ENCODE measurements at regions not wholly inside any gene's neighbourhood (a gene's known extent, or its start where the extent isn't known, plus 50 kb on each side); places are given as distances from the start of the nearest gene placed in this dataset.

DNA sequence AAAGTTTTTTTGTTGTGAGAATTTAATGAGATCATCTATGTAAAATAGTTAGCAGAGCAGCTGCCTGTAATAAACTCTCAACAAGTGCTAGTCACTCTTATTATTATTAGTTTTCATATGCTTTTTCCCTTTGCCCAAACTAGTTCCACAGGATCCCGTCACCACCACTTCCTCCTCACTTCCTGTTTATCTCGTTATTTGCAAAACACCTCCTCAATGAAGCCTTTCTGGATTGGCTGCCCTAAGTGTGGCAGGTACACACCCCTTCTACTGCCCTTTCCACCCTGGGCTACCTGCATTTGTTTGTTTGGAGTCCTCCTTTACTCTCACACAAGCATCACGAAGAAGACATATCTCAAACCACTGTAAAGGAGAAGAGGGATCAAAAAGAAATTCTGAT lies 54.4 kb upstream of the KLF3 start:
- no peak for DNase-seq

GRCh38 chr4:38610521-38610920 lies 53.5 kb upstream of the KLF3 start:
- no peak for DNase-seq

DNA sequence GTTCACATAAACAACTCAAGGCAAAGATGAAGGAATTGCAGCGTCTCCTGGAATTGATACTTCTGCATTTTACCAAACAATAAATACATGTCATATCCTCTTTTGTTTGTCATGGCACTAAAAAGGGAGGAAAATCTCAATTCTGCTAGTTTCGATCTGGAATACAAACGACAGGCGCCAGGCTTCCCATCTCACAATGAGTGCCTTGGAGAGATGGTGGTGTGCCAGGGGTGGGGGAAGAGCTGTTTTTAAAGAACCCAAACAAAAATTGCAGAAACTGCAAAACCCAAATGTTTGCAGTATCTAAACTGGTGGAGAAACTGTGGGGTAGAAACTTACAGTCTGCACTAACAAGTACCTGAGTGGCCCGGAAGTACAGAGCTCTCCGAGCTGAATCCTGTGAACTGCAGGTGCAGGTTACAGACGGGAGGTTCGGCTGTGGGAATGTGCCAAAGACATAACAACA lies 53.0 kb upstream of the KLF3 start:
- DNase-seq, result no peak

DNA sequence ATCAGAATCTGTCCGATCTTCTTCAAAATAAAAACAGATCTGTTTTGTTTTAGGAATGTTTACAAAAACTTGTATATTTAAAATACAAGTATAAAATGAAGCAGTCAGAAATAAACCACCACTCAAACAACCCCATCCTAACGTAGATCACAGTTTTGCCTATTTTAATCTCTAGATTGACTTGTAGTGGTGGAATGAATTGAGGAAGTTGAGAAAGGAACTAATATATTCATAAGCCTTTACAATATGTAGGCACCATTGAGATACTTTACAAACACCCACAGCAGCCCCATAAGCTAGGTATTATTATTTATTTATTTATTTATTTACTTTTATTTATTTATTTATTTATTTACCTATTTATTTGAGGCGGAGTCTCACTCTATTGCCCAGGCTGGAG lies 52.3 kb upstream of the KLF3 start:
- no peak for DNase-seq

DNA sequence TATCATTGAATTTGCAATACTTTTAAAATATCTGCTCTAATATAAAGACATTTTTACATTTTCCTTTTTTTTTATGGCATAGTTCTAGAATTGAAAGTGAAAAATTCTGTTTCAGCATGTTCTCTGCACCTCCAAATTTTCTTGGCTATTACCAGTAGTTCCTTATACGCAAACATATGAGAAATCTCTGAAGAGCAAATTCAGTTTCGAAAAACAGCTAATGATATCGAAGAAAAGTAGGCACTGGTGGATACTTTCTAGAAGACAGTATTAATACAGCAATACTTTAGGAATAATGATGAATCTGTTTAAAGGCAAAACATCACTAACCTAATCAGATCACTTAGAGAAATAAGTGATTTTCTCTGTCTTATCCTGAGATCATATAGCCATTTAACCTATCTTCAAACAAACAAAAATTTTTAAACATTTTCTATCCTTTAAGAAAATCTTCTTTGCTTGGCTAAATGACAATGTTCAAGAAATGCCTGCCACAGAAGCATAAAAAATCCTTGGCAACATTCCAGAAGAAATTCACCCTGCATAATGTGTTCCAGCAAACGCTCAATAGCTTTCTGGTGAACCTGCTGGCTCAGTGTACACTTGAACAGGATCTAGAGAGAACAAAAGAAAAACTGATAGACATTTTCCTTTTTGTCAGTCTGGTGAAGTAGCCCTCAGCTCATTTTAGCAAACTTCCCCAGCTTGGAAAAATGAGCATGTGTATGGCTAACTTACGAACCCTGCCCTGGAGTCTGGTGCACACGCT lies 51.2 kb upstream of the KLF3 start:
- DNase-seq, result no peak

Data from CD4-positive, alpha-beta T cell treated with Interferon alpha-2 for 1 hour (primary cell).